Stimulated activated CD4-positive, alpha-beta T cell treated with anti-CD3 and anti-CD28 coated beads, Interleukin-2, amount 100 ng/mL, for 4 hours (primary cell): ENCODE measurements at regions not wholly inside any gene's neighbourhood (a gene's known extent, or its start where the extent isn't known, plus 50 kb on each side); places are given as distances from the start of the nearest gene placed in this dataset.
"Not testable (repeated sequence)": the region's sequence is repeated elsewhere in the genome, so short reads cannot be mapped to it uniquely, and the experiment has no call there.

Experiments
- DNase-seq: peaks from one replicate; pipeline ENCODE4 v3.0.0-alpha.2; 2020; ENCODE audit warnings: low read depth

GRCh38 chr3:94336046-94336753 lies 273.3 kb downstream of the NSUN3 start:
- DNase-seq, result no peak

GRCh38 chr3:94345101-94345500 lies 282.2 kb downstream of the NSUN3 start:
- DNase-seq, result no peak

GRCh38 chr3:94349310-94349878 lies 286.5 kb downstream of the NSUN3 start:
- no peak for DNase-seq

GRCh38 chr3:94356581-94356980 lies 293.7 kb downstream of the NSUN3 start:
- no peak for DNase-seq

GRCh38 chr3:94359996-94360395 lies 297.1 kb downstream of the NSUN3 start:
- DNase-seq, result no peak

GRCh38 chr3:94360987-94361386 lies 298.1 kb downstream of the NSUN3 start:
- DNase-seq, result no peak

GRCh38 chr3:94362393-94362792 lies 299.5 kb downstream of the NSUN3 start:
- DNase-seq, result no peak

GRCh38 chr3:94365006-94365405 lies 302.1 kb downstream of the NSUN3 start:
- no peak for DNase-seq

GRCh38 chr3:94372026-94372425 lies 309.2 kb downstream of the NSUN3 start:
- DNase-seq, result no peak

GRCh38 chr3:94373456-94373855 lies 310.6 kb downstream of the NSUN3 start:
- no peak for DNase-seq

GRCh38 chr3:94374439-94375161 lies 311.7 kb downstream of the NSUN3 start:
- DNase-seq, result no peak

- not testable (repeated sequence) for DNase-seq
Observed at GRCh38 chr3:94377123-94377696, 314.3 kb downstream of the NSUN3 start.

GRCh38 chr3:94377863-94378262 lies 315.0 kb downstream of the NSUN3 start:
- DNase-seq, result not testable (repeated sequence)

- no peak for DNase-seq
Observed at GRCh38 chr3:94378322-94378721, 315.5 kb downstream of the NSUN3 start.

GRCh38 chr3:94379264-94379663 lies 316.4 kb downstream of the NSUN3 start:
- no peak for DNase-seq

GRCh38 chr3:94394885-94395284 lies 332.0 kb downstream of the NSUN3 start:
- no peak for DNase-seq

GRCh38 chr3:94395851-94396250 lies 333.0 kb downstream of the NSUN3 start:
- DNase-seq, result no peak

GRCh38 chr3:94398036-94398435 lies 335.2 kb downstream of the NSUN3 start:
- DNase-seq, result no peak

- no peak for DNase-seq
Observed at GRCh38 chr3:94401466-94401865, 338.6 kb downstream of the NSUN3 start.

GRCh38 chr3:94402126-94402525 lies 339.3 kb downstream of the NSUN3 start:
- DNase-seq, result no peak

- no peak for DNase-seq
Observed at GRCh38 chr3:94405258-94406035, 342.6 kb downstream of the NSUN3 start.

- DNase-seq, result no peak
Observed at GRCh38 chr3:94406595-94406994, 343.7 kb downstream of the NSUN3 start.
